SK-N-DZ (cell line): ENCODE measurements at regions not wholly inside any gene's neighbourhood (a gene's known extent, or its start where the extent isn't known, plus 50 kb on each side); places are given as distances from the start of the nearest gene placed in this dataset.
"Not testable (repeated sequence)": the region's sequence is repeated elsewhere in the genome, so short reads cannot be mapped to it uniquely, and the experiment has no call there.

Experiments
- DNase-seq: peaks from one replicate; pipeline ENCODE4 v3.0.0-alpha.2; 2015; ENCODE audit warnings: low spot score

DNA sequence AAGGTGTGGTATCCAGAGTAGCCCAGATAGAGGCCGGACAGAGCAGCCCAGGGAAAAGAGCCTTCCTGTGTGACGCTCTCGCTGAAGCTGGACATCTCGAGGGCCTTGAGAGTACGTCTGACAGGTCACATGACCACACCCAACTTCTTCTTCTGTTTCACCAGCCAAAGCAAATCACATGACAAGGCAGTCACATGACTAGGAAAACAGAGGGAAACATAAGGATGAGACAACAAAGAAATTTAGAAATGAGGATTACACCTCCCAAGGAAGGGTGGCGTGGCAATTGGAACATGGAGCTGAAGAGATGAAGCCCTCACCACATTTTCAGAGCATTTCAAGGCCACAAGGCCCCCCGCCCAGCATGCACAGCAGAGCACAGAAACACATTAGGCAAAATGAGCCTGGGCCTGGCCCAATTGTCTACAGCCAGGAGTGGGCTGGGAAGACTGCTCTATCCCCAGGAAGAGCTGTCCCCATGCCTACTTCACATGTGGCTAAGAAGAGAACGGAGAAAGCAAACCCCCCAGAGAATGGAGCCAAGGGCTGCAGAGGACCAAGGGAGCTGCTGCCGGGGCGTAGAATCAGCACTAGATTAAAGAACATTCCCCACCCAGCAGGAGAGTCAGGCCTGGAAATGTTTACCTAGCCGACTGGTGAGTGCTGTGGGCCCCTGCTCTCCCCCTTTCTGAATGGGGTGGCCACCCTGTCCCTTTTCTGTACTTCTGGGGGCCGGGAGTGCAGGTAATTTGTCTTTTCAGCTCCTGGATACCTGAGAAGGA is 305.1 kb downstream of the NPHP4 start:
- DNase-seq = no peak

DNA sequence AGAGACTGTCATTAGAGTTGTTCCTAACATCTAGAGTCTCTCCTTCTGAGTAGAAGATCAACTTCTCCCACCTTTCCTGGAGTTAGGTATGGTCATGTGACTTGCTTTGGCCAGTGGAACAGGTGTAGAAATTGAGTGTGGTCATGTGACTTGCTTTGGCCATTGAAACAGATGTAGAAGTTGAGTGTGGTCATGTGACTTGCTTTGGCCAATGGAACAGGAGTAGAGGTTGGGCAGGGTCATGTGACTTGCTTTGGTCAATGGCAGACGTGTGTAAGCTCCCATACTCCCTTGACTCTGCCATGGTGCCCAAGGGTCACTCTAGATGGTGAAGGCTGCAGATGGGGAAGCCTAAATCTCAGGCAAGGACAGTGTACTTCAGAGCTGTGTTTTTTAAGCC is 306.0 kb downstream of the NPHP4 start:
- DNase-seq = no peak

DNA sequence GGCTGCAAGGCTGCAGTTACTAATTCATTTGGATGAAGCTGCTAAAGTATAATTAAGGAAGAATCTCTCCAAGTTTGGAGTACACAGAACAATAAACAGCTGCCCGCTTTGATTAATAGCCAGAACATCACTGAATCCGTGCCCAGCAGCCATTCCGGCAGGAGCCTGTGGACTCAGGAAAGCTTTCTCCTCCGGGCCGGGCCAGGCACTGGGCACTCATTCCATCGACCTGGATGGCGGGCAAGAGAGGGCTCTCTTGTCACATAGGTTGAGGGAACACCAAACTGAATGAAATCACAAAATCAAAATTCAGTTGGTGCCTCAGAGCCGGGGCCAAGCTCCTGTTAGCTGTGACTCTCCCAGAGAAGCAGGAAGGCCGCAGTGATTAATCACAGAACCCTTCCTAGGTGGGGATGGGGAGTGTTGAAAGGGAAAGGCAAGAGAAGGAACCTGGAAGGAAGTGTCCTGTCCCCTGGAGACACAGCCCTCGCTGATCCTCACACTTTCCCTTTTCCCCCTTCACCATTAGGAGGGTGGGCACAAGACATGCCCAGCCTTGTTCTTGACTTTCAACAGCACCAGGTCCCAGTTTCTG is 306.7 kb downstream of the NPHP4 start:
- no peak for DNase-seq

DNA sequence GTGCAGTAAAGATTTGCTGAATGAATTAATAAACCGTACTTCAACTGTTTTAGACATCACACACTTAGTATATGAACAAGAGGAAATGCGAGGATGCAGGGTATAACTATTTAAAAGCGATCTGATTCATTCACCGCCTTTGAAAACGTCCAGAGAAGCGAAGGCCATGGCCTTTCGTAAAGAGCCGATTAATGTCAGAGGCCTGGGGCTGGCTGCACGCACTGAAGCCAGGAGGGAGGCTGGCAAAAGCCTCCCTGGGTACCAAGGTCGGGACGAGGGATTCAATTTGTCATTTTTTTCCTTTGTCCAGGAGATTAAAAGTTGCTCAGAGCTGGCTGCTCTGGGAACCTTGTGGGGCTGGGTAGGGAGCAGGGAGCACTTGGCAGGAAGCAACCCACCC is 307.4 kb downstream of the NPHP4 start:
- no peak for DNase-seq

DNA sequence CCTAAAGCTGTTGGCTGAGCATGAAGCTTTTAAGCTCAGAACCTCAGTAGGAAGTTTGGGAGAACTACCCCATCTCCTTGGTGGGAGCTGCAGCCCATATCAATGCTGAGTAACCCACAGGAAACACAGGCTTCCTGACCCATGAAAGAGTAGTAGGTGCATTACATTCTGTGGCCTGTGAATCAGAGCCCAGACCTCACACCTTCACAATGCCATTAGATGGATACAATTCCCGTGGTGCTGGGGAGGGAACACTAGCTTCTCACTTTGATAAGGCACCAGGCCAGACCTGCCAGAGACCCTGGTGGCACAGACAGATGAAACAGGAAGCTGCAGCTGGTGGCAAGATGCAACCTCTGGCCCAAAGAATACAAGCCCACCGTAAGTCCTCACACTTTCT is 308.8 kb downstream of the NPHP4 start:
- no peak for DNase-seq

DNA sequence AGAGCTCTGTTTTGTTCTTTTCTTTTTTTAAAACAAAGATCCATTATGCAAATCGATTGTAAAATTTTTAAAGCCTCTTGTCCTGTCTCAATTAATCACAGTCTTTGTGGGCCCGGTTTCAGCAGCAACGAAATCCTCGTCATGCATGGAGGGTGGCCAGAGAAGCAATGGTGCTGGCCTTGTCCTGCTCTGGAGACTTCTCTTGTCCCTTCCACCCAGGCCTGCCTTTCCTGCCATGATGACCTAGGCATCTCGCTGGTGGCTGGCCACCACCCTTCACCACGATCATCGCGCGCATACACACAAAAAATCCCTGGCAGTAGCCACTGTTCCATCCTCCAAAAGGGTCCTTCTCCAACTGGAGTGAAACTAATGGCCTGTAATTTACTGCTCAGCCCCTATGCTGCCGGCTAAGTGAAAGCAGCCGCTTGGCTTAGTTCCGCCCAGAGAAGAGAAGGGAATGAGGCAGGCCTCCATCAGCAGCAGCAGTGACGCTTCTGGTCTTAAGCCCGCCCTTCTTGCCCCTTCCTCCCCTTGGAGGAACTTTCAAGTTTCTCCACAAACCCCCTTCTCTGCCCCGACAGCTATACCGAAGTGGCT is 309.5 kb downstream of the NPHP4 start:
- DNase-seq = no peak

DNA sequence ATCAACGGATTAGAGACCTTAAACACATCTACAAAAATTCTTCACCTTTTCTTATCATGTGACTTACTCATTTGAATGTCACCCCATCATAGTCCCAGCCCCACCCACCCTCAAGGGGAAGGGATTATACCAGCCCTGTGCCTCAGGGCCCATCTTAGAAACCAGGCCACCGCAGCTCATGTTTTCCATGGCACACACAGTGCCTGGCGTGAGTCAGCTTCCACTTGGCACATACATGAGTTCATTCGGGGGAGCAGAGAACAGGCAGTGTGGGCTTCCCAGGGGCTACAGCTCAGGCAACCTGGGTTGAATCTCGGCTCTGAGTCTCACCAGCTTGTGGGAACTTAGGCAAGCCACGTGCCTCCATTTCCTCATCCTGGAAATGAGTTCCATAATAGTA is 310.6 kb downstream of the NPHP4 start:
- DNase-seq = no peak

DNA sequence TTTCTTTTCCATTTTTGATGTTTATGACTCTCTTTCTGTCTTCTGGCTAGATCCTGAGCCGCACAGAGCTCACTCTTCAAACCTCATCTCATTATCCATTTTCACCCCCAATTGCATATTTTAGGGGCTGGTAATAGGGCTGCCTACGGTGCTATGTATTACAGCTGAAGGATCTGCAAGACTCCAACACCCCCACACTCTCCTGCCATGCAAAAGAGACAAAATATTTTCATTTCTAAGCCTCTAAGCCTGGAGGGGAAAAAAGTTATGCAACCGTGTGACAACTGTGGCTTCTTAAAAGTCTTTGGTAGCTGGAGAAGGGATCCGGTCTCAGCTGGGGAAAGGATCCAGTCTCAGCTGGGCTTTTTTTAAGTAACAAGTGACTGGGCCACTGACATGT is 311.6 kb downstream of the NPHP4 start:
- DNase-seq = no peak

DNA sequence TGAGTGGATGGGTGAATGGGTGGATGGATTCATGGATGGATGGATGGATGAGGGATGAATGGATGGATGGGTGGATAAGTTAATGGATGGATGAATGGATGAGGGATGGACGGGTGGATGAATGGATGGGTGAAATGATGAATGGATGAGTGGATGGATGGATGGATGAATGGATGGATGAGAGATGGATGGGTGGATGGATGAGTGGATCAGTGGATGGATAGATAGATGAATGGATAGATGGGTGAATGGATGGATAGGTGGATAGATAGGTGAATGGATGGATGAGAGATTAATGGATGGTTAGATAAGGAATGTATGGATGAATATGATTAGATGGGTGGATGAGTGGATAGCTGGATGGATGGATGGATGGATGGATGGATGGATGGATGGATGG is 313.5 kb downstream of the NPHP4 start:
- DNase-seq = no peak

DNA sequence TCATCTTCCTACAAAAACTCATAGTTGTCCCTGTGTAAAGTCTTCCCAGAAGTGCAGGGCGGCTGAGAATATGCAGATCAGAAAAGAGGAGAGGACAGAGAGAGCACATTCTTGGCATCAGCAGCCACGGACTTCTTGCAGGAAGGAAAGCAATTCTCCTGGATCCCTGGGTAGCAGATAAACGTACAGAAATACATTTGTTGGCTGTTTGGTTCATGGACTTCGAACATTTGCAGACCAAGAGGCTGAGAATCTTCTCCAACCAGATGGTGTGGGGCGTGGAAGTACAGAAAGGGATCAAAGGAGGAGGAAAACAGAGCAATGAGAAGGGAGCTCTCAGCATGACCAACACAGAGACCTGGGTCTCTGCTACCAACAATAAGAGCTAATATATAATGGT is 319.9 kb downstream of the NPHP4 start:
- DNase-seq = not testable (repeated sequence)

DNA sequence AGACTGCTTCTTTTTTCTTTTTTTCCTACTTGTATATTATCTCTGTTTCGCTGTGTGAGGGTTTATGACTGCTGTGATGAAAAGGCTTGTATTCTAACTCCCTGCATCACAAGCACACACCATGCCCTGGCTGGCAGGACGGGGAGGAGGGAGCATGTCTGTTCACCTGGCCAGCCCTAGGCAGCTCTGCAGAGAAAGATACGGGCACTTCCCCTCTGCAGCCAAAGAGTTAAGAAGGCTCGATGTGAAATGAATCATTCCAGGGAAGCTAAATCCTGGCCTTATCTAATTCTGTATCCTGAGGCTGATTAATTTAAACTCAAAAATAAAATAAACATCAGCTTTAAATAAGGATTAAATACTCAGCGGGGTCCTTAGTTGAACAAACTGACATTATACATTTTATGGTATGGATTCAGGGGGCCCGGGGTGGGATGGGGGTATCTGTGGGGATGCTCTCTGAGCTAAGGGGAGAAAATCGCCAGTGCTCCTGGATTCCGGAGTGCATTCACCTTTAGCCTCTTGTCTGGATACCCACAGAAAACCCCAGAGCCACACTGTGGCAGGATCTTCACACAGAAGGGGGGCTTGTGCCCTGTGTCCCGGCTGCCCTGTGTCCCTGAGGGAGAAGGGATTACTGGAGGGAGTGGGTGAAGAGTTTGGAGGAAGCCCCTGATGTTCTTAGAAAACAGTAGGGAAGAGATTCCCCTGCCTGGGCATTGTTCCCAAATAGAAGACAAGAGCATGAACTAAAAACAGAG is 321.5 kb downstream of the NPHP4 start:
- no peak for DNase-seq

DNA sequence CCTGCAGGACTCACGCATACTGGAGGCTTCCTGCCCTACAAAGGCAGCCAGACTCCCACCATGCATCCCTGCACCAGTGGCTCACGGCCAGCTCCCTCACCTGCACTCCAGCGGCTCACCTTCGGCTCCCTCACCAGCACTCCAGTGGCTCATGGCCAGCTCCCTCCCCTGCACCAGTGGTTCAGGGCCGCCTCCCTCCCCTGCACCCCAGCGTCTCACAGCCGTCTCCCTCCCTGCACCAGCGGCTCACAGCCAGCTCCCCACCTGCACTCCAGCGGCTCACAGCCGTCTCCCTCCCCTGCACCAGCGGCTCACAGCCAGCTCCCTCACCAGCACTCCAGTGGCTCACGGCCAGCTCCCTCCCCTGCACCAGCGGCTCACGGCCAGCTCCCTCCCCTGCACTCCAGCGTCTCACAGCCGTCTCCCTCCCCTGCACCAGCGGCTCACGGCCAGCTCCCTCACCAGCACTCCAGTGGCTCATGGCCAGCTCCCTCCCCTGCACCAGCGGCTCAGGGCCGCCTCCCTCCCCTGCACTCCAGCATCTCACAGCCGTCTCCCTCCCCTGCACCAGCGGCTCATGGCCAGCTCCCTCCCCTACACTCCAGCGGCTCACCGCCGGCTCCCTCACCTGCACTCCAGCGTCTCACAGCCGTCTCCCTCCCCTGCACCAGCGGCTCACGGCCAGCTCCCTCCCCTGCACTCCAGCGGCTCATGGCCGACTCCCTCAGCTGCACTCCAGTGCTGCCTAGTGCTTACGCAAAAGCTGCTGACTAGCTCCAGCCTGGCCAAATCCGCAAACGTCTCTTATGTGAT is 324.5 kb downstream of the NPHP4 start:
- no peak for DNase-seq

DNA sequence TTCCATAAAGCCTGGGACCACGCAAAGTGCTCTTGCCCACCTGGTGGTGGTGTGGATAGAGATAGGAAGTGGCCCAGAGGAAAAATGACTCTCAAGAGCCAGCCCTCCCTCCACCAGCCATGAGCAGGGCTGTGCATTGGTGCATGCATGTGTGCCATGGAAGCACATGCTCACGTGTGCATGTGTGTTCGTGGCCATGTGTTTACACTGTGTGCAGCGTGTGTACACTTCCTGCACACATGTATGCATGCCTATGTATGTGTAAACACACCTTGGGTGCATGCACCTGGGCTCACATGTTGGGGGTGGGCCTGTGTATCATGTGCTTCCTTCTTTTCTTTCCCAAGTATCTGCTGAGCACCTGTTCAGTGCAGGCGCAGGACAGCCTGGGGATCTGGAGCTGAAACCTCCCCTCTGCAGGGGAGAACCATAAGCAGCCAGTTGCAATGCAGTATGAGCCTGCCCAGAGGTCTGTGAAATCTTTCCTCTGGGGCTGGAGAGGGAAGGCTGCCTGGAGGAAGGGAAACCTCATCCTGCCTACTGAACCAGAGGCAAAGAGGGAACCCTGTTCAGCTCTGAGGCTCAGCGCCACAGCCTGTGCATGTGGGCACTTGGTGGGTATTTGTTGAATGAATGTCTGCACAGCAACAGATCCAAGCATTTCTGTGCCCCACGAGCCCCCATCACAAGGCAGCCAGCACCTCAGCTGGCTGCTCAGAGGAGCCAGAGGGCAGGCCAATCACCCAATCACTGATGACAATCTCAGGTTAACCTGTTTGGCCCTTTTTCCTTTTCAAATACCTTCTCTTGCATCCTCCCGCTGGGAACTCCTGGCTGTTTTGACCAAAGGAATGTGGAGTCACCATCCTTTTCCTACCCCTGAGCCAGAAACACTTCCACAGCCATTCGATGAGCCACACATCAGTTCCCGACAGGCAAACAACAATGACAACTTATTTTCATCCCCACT is 327.0 kb downstream of the NPHP4 start:
- no peak for DNase-seq

DNA sequence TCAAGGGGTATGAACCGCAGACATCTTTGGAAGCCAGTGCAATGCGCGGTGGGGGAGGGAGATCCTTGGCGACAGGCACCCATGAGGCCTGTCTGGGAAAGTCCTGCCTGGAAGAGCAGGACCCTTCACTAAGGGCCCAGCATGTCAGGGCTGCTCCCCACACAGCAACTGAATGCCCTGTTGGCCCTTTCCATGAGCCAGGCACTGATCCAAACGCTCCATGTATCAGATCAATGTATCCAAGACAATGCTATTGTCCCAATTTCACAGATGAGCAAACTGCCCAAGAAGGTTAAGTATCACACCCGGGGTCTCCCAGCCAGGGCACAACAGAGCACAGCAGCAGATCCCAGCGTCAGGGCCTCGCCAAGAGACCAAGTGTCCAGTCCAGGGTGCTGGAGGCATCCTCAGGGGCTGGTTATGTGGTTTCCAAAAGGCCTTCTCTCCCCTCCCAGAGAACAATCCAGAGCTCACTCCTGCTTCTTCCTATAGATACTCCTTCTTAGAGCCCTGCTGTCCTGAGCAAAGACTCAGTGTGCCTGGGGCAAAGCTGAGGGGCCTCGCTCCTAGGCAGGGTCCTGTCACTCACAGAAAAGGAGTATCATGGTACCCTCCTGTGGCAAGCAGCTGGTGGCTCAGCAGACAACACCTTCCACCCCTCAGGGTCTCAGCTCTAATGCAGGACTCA is 328.0 kb downstream of the NPHP4 start:
- DNase-seq = no peak

DNA sequence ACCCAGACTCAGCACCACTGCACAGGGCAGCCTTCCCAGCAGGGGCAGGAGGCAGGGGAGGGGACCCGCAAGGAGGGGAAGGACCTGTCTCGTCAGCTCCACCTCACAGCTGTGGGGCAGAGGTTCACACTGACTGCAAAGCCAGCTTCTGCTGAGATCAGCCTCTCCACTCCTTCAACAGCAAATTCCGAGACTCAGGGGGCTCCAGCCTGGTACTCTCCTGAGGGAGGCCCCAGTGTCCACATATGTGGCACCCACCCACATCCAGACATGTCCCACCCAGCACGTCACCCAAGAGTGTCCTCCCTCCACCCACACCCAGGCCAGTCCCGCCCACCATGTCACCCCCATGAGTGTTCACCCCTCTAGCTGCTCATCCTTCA is 329.5 kb downstream of the NPHP4 start:
- DNase-seq = no peak

DNA sequence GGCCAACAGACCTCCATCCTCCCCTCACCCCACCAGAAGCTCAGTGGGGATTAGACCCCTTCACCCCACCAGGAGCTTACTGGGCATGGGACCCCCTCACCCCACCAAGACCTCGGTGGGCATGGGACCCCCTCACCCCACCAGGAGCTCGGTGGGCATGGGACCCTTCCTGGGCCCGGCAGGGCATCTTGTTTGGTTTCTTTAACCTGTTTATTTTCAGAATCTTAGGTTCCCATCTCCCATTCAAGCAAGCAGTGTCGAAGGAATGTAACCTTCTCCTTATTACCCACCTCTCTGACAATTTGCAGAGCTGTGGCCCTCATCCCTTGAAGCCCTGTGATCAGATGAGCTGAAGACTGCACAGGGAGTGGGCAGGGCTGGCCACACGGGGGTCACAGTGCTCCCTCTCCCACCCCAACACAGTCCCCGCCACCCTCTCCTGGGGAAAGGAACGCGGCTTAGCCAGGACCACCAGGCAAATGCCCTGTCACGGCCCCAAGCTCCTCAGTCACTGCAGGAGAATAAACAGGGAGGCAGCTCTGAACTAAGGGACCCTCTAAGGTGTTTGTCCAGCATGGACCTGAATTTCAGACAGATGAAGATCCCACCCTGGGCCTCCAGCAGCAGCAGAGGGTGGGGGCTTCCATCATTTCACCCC is 330.0 kb downstream of the NPHP4 start:
- no peak for DNase-seq

DNA sequence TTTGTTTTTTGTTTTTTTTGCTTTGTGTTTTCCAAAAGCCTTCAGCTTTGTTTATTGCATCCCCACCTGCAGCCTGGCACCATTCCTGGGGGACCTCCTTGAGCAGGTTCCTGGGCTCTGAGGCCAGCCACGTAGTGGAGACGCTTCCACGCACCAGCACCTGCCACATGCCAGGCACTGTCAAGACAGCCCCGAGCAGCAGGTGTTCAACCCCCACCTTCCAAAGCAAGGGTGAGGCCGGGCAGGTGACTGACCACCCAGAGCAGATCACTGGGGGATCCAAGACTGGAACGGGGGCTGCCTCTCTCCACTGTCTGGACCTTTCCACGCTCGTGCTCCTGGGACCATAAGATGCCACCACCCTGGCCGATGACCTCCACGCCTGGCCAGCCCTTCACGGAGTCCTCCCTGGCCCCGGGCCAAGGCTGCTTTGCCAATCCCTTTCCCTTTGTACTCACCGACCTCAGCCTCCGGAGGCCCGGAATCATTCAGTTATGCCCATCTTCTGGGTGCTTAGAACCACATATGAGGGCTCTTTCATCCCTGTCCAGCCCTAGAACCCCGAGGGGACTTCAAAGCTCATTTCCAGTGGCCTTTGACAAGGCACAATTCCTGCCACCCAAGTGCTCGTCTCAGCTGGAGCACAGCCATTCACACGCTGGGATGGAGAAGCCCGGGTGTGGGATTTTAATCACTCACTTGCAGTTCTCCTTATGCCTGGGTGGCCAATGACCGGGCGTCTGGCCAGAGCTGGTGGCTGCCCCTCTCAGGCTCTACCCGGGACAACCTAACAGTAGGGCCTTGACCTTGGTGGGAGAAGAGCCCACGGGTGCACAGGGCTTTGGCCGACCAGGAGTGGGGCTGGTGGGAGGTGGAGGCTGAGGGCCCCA is 330.8 kb downstream of the NPHP4 start:
- no peak for DNase-seq
